HepG2 (cell line): ENCODE measurements at regions not wholly inside any gene's neighbourhood (a gene's known extent, or its start where the extent isn't known, plus 50 kb on each side); places are given as distances from the start of the nearest gene placed in this dataset.

ENCODE experiments used
- ATAC-seq: fragments of 200-7000 bp; cut with Tn5 transposase; 3 replicates; pipeline ENCODE4 v1.9.1; 2020; ENCODE audit warnings: mild to moderate bottlenecking, moderate library complexity
- BruUV-seq: library from RNA; stranded (reverse); fragments of 400-500 nt; replicated peaks from 2 replicates; lab custom pipeline; 2021; lab: Mats Ljungman, UMichigan
- CTCF ChIA-PET: fragments of 300-600 bp; formaldehyde crosslinking; extraction: SDS; loops from one replicate; lab custom pipeline; 2021; ENCODE audit warnings: low total read pairs, inconsistent platforms, low intra/inter-chr PET ratio; lab: Yijun Ruan, JAX
- POLR2A ChIA-PET: fragments of 350-600 bp; sonication (Branson Sonifier 250); formaldehyde crosslinking; loops from one replicate; lab custom pipeline; 2020; ENCODE audit warnings: antibody characterized with exemption, inconsistent platforms; lab: Yijun Ruan, JAX
- DNase-seq: peaks from one replicate; pipeline ENCODE4 v3.0.0-alpha.2; 2015; ENCODE audit warnings: low spot score
- FAIRE-seq: peaks from 3 replicates; lab custom pipeline; 2011; peaks lifted over from hg19 to GRCh38; lab: Jason Lieb, UNC
- H2AFZ ChIP-seq: one replicate; pipeline ENCODE4 v1.6.1; 2011; ENCODE audit warnings: low read length, inconsistent platforms
- H3K27ac ChIP-seq: fragments of 300-600 bp; 3 replicates; pipeline ENCODE4 v1.8.0; 2011; ENCODE audit warnings: mixed run types, mild to moderate bottlenecking, mixed read lengths, low read length, inconsistent platforms; ENCODE audit not compliant: insufficient read depth; ENCODE audit errors: extremely low read length
- H3K27me3 ChIP-seq, 2 experiments: fragments of 200-600 bp in 1 of 2; 2 replicates in 1 of 2; 3 replicates in 1 of 2; pipeline versions ENCODE4 v1.6.0 to v1.8.0; 2011; ENCODE audit warnings: low read length in 2 of 2, mild to moderate bottlenecking in 2 of 2, moderate library complexity in 2 of 2, inconsistent platforms in 1 of 2; ENCODE audit not compliant: insufficient read depth in 2 of 2, control insufficient read depth in 1 of 2
- H3K36me3 ChIP-seq, 2 experiments: fragments of 200-600 bp in 1 of 2; replicated peaks in 1 of 2; 2 replicates in 1 of 2; 3 replicates in 1 of 2; pipeline versions ENCODE4 v1.5.1 to v1.8.0; 2011; ENCODE audit warnings: low read length in 2 of 2, inconsistent platforms in 1 of 2; ENCODE audit not compliant: insufficient read depth in 2 of 2, control insufficient read depth in 1 of 2
- H3K4me1 ChIP-seq: 2 replicates; pipeline ENCODE4 v1.5.1; 2012; ENCODE audit warnings: low read length, inconsistent platforms; ENCODE audit not compliant: insufficient read depth
- H3K4me2 ChIP-seq: 2 replicates; pipeline ENCODE4 v1.6.0; 2011; ENCODE audit warnings: low read depth, low read length, inconsistent platforms
- H3K4me3 ChIP-seq, 3 experiments: fragments of 200-600 bp in 1 of 3; sonication (generic), shearing (Covaris generic) in 1 of 3; replicated peaks in 1 of 3; 2 replicates each; pipeline ENCODE4 v1.5.1; 2011 to 2016; ENCODE audit warnings: low read length in 3 of 3, inconsistent platforms in 2 of 3, low read depth in 2 of 3, mild to moderate bottlenecking in 2 of 3, control low read depth in 1 of 3, mixed read lengths in 1 of 3; ENCODE audit not compliant: insufficient read depth in 1 of 3
- H3K79me2 ChIP-seq: one replicate; pipeline ENCODE4 v1.6.1; 2011; ENCODE audit warnings: low read length, inconsistent platforms; ENCODE audit not compliant: insufficient read depth
- H3K9ac ChIP-seq: 2 replicates; pipeline ENCODE4 v1.6.0; 2011; ENCODE audit warnings: mild to moderate bottlenecking, low read depth, low read length, inconsistent platforms; ENCODE audit not compliant: insufficient read depth
- H3K9me3 ChIP-seq: 2 replicates; pipeline ENCODE4 v1.5.1; 2012; ENCODE audit warnings: mild to moderate bottlenecking, low read length
- H4K20me1 ChIP-seq: 2 replicates; pipeline ENCODE4 v1.6.0; 2011; ENCODE audit warnings: inconsistent platforms, mild to moderate bottlenecking, low read length, moderate library complexity; ENCODE audit not compliant: insufficient read depth
- AKAP8 ChIP-seq: sonication (generic); formaldehyde crosslinking; IDR thresholded peaks from 2 replicates; pipeline ENCODE4 v1.5.1; 2020; ENCODE audit warnings: mild to moderate bottlenecking, missing genetic modification reagents
- MED1 ChIP-seq: sonication (generic); formaldehyde crosslinking; IDR thresholded peaks from 2 replicates; pipeline ENCODE4 v1.4.0; 2020; ENCODE audit warnings: missing genetic modification reagents
- MTA3 ChIP-seq: sonication (generic); formaldehyde crosslinking; IDR thresholded peaks from 2 replicates; pipeline ENCODE4 v1.4.0; 2020; ENCODE audit warnings: missing genetic modification reagents
- ZNF326 ChIP-seq: sonication (generic); formaldehyde crosslinking; IDR thresholded peaks from 2 replicates; pipeline ENCODE4 v1.4.0; 2020; ENCODE audit warnings: missing genetic modification reagents, borderline replicate concordance
- ZNF337 ChIP-seq: sonication (generic); formaldehyde crosslinking; IDR thresholded peaks from 2 replicates; pipeline ENCODE4 v1.5.1; 2020; ENCODE audit warnings: missing genetic modification reagents, low read depth, mild to moderate bottlenecking, borderline replicate concordance
- ZNF367 ChIP-seq: sonication (generic); formaldehyde crosslinking; IDR thresholded peaks from 2 replicates; pipeline ENCODE4 v1.4.0; 2020; ENCODE audit warnings: missing genetic modification reagents, borderline replicate concordance
- ZNF549 ChIP-seq: sonication (generic); formaldehyde crosslinking; IDR thresholded peaks from 2 replicates; pipeline ENCODE4 v1.5.0; 2020; ENCODE audit warnings: missing genetic modification reagents
- ZNF552 ChIP-seq: sonication (generic); formaldehyde crosslinking; IDR thresholded peaks from 2 replicates; pipeline ENCODE4 v1.9.0; 2022; ENCODE audit warnings: missing genetic modification reagents, mild to moderate bottlenecking, borderline replicate concordance
- WGBS: methylation state at CpG from one replicate; pipeline ENCODE4 v1.1.6; 2017; ENCODE audit warnings: low lambda C conversion rate; 5-methylcytosine and 5-hydroxymethylcytosine counted together
- in situ Hi-C: cut with HindIII; loops from 2 replicates; pipeline ENCODE4 v1.10.0; 2017; ENCODE audit warnings: low pct_unique_long_range_greater_than_20kb; ENCODE audit not compliant: extremely low pct_ligation_motif_present
- intact Hi-C: fragments of 100-400 bp; cut with micrococcal nuclease; formaldehyde crosslinking; loops from one replicate; pipeline ENCODE4 v1.10.0; 2022; ENCODE audit not compliant: unreplicated experiment
- TF ChIP-seq, protein P1 (sequence below): sonication (generic); formaldehyde crosslinking; IDR thresholded peaks from 2 replicates; pipeline ENCODE4 v1.8.0; 2022; ENCODE audit warnings: missing genetic modification reagents, mild to moderate bottlenecking, borderline replicate concordance
- TF ChIP-seq, protein P2 (sequence below): sonication (generic); formaldehyde crosslinking; IDR thresholded peaks from 2 replicates; pipeline ENCODE4 v1.9.0; 2021; ENCODE audit warnings: missing genetic modification reagents, borderline replicate concordance
- TF ChIP-seq, protein P3 (sequence below): sonication (generic); formaldehyde crosslinking; IDR thresholded peaks from 2 replicates; pipeline ENCODE4 v1.4.0; 2020; ENCODE audit warnings: mild to moderate bottlenecking, missing genetic modification reagents

DNA sequence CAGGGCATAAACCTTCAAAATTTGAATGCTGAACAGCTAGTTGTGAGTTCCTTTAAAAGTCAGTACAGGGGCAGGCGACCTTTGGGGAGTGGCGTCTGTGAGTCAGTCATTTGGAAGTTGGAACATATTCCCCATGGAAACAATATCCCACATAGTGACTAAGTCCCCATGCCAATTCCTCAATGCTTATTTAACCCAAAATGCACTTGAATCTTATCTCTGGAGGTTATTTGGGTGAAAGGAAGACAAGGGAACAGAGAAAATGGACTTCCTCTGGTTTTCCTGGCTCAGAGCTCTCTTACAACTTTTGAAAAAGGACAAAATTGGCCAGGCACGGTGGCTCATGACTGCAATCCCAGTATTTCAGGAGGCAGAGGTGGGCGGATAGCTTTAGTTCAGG, 479.2 kb upstream of the NBEA start (continued):
- TF ChIP-seq ZNF552 (CRISPR knock-in tag) (no peak), AKAP8 (no peak), MTA3 (no peak), MED1 (CRISPR knock-in tag) (no peak), ZNF367 (CRISPR knock-in tag) (no peak)
- TF ChIP-seq, protein P1, sequence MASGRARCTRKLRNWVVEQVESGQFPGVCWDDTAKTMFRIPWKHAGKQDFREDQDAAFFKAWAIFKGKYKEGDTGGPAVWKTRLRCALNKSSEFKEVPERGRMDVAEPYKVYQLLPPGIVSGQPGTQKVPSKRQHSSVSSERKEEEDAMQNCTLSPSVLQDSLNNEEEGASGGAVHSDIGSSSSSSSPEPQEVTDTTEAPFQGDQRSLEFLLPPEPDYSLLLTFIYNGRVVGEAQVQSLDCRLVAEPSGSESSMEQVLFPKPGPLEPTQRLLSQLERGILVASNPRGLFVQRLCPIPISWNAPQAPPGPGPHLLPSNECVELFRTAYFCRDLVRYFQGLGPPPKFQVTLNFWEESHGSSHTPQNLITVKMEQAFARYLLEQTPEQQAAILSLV (CRISPR knock-in tag): no peak
- TF ChIP-seq, protein P2, sequence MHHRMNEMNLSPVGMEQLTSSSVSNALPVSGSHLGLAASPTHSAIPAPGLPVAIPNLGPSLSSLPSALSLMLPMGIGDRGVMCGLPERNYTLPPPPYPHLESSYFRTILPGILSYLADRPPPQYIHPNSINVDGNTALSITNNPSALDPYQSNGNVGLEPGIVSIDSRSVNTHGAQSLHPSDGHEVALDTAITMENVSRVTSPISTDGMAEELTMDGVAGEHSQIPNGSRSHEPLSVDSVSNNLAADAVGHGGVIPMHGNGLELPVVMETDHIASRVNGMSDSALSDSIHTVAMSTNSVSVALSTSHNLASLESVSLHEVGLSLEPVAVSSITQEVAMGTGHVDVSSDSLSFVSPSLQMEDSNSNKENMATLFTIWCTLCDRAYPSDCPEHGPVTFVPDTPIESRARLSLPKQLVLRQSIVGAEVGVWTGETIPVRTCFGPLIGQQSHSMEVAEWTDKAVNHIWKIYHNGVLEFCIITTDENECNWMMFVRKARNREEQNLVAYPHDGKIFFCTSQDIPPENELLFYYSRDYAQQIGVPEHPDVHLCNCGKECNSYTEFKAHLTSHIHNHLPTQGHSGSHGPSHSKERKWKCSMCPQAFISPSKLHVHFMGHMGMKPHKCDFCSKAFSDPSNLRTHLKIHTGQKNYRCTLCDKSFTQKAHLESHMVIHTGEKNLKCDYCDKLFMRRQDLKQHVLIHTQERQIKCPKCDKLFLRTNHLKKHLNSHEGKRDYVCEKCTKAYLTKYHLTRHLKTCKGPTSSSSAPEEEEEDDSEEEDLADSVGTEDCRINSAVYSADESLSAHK (CRISPR knock-in tag): no peak

DNA sequence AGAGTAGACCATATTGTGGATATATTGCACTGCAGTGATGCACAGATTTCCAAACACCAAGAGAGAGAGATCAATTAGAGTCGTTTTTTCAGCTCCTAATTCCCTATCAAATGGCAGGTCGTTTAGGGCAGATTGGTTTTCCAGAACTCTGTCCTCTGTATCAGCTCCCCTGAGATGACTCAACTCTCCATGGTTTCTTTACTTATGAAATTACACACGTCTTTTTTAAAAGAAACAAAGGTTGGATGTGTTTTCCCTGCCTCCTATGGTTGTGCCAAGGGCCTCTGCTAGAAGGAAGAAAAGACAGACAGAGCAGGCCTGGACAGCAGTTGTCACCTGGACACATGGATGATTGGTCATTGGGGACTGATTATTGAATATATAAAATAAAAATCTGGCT, 478.1 kb upstream of the NBEA start:
- in situ Hi-C loops (no loop called here), intact Hi-C loops (no loop called here)
- DNase-seq (no peak), FAIRE-seq (no peak), ATAC-seq (no peak)
- no peak overlapping the region for H2AFZ ChIP-seq
- no peak for TF ChIP-seq ZNF337
- no peak for TF ChIP-seq ZNF549 (CRISPR knock-in tag)
- no peak for TF ChIP-seq ZNF326 (CRISPR knock-in tag)
- TF ChIP-seq, protein P3, sequence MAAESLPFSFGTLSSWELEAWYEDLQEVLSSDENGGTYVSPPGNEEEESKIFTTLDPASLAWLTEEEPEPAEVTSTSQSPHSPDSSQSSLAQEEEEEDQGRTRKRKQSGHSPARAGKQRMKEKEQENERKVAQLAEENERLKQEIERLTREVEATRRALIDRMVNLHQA (CRISPR knock-in tag): no peak
- H3K4me1 ChIP-seq: no peaks in the 10 kb centered on the region
- ChIA-PET POLR2A (no interaction called here), CTCF (no interaction called here)
- no peak overlapping the region for H3K9ac ChIP-seq
- BruUV-seq: no TSS peak
- H4K20me1 ChIP-seq: no peaks in the 10 kb centered on the region
- H3K79me2 ChIP-seq: no peaks in the 10 kb centered on the region
- no peaks in the 10 kb centered on the region for H3K9me3 ChIP-seq
- no peak overlapping the region for H3K27ac ChIP-seq
- H3K36me3 ChIP-seq: no peaks in the 10 kb centered on the region
- 0 out of 5 replicates have a peak, but pooled peaks cover 0 to 3% of the 10 kb centered on the region in 2 experiments for H3K27me3 ChIP-seq
- 0% methylated on average over 3 of the region's 3 CpGs for WGBS
- no peak overlapping the region for H3K4me2 ChIP-seq
- H3K4me3 ChIP-seq: no peak overlapping the region
